GM23338 (cell line): ENCODE measurements at regions not wholly inside any gene's neighbourhood (a gene's known extent, or its start where the extent isn't known, plus 50 kb on each side); places are given as distances from the start of the nearest gene placed in this dataset.

Experiments
- CREB1 ChIP-seq: fragments of 250-450 bp; sonication (Bioruptor Pico); IDR thresholded peaks from 2 replicates; pipeline ENCODE4 v1.5.0; 2020; ENCODE audit warnings: low read depth, mild to moderate bottlenecking, moderate library complexity
- EZH2 ChIP-seq: fragments of 200-600 bp; sonication (generic); IDR thresholded peaks from one replicate; pipeline ENCODE4 v1.8.0; 2017; ENCODE audit warnings: antibody characterized with exemption, mild to moderate bottlenecking, low read depth; ENCODE audit not compliant: unreplicated experiment
- EZH2phosphoT487 ChIP-seq: fragments of 200-600 bp; sonication (generic); IDR thresholded peaks from one replicate; pipeline ENCODE4 v1.8.1; 2018; ENCODE audit warnings: antibody characterized with exemption; ENCODE audit not compliant: unreplicated experiment
- NANOG ChIP-seq: IDR thresholded peaks from 2 replicates; pipeline ENCODE4 v1.6.1; 2016; ENCODE audit warnings: antibody characterized with exemption, borderline replicate concordance
- POLR2AphosphoS5 ChIP-seq: IDR thresholded peaks from 2 replicates; pipeline ENCODE4 v1.6.1; 2016; ENCODE audit warnings: antibody characterized with exemption, low read depth
- STAT1 ChIP-seq: IDR thresholded peaks from one replicate; pipeline ENCODE4 v1.6.1; 2016; ENCODE audit warnings: antibody characterized with exemption; ENCODE audit not compliant: unreplicated experiment
- ZNF331 ChIP-seq: fragments of 250-450 bp; sonication (Bioruptor Pico); IDR thresholded peaks from 2 replicates; pipeline ENCODE4 v1.5.0; 2020; ENCODE audit warnings: low read depth, mild to moderate bottlenecking, moderate library complexity
- TF ChIP-seq, protein P1 (sequence below), 2 experiments: fragments of 200-600 bp in 1 of 2; sonication (generic) in 1 of 2; conservative IDR thresholded peaks; 2 replicates each; pipeline versions ENCODE4 v1.5.1 to v1.6.1; 2016 to 2017; ENCODE audit warnings: antibody characterized with exemption in 2 of 2, low read depth in 2 of 2, mild to moderate bottlenecking in 2 of 2, moderate library complexity in 1 of 2
- TF ChIP-seq, protein P2 (sequence below): IDR thresholded peaks from one replicate; pipeline ENCODE4 v1.6.1; 2018; ENCODE audit warnings: antibody characterized with exemption; ENCODE audit not compliant: unreplicated experiment
- TF ChIP-seq, protein P3 (sequence below): IDR thresholded peaks from 2 replicates; pipeline ENCODE4 v1.6.1; 2016; ENCODE audit warnings: antibody characterized with exemption

DNA sequence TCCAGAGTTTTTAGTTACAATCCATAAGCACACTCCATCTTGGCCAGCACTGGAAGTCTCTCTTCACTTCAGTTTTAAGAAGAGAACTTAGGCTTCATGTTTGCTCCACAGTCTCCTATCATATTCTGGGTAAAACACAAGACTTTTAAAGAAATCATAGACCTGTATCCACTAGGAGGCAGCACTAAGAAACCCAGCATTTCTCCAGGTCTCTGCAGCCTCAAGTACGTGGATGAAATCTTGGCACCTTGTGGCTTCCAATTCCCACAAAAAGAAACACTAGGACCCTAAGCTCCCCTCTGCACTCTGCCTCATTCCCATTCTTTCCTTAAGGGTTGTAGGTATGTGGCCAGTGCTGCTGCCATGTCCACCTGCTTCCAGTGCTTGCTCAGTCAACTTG, 367.3 kb upstream of the CASK start:
- TF ChIP-seq EZH2 (no peak), EZH2phosphoT487 (no peak), POLR2AphosphoS5 (no peak), CREB1 (CRISPR knock-in tag) (no peak), STAT1 (no peak), ZNF331 (CRISPR knock-in tag) (no peak), NANOG (no peak)
- TF ChIP-seq, protein P1, sequence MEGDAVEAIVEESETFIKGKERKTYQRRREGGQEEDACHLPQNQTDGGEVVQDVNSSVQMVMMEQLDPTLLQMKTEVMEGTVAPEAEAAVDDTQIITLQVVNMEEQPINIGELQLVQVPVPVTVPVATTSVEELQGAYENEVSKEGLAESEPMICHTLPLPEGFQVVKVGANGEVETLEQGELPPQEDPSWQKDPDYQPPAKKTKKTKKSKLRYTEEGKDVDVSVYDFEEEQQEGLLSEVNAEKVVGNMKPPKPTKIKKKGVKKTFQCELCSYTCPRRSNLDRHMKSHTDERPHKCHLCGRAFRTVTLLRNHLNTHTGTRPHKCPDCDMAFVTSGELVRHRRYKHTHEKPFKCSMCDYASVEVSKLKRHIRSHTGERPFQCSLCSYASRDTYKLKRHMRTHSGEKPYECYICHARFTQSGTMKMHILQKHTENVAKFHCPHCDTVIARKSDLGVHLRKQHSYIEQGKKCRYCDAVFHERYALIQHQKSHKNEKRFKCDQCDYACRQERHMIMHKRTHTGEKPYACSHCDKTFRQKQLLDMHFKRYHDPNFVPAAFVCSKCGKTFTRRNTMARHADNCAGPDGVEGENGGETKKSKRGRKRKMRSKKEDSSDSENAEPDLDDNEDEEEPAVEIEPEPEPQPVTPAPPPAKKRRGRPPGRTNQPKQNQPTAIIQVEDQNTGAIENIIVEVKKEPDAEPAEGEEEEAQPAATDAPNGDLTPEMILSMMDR (conservative IDR thresholded peaks at IDR 0.05; ENCODE audit: low read depth in 2 of 2) = peak; percentile 48 to 53
- TF ChIP-seq, protein P2, sequence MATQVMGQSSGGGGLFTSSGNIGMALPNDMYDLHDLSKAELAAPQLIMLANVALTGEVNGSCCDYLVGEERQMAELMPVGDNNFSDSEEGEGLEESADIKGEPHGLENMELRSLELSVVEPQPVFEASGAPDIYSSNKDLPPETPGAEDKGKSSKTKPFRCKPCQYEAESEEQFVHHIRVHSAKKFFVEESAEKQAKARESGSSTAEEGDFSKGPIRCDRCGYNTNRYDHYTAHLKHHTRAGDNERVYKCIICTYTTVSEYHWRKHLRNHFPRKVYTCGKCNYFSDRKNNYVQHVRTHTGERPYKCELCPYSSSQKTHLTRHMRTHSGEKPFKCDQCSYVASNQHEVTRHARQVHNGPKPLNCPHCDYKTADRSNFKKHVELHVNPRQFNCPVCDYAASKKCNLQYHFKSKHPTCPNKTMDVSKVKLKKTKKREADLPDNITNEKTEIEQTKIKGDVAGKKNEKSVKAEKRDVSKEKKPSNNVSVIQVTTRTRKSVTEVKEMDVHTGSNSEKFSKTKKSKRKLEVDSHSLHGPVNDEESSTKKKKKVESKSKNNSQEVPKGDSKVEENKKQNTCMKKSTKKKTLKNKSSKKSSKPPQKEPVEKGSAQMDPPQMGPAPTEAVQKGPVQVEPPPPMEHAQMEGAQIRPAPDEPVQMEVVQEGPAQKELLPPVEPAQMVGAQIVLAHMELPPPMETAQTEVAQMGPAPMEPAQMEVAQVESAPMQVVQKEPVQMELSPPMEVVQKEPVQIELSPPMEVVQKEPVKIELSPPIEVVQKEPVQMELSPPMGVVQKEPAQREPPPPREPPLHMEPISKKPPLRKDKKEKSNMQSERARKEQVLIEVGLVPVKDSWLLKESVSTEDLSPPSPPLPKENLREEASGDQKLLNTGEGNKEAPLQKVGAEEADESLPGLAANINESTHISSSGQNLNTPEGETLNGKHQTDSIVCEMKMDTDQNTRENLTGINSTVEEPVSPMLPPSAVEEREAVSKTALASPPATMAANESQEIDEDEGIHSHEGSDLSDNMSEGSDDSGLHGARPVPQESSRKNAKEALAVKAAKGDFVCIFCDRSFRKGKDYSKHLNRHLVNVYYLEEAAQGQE = no peak
- TF ChIP-seq, protein P3, sequence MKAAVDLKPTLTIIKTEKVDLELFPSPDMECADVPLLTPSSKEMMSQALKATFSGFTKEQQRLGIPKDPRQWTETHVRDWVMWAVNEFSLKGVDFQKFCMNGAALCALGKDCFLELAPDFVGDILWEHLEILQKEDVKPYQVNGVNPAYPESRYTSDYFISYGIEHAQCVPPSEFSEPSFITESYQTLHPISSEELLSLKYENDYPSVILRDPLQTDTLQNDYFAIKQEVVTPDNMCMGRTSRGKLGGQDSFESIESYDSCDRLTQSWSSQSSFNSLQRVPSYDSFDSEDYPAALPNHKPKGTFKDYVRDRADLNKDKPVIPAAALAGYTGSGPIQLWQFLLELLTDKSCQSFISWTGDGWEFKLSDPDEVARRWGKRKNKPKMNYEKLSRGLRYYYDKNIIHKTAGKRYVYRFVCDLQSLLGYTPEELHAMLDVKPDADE = no peak
